Thyroid gland (tissue), 4 donors: ENCODE measurements at regions not wholly inside any gene's neighbourhood (a gene's known extent, or its start where the extent isn't known, plus 50 kb on each side); places are given as distances from the start of the nearest gene placed in this dataset.

Source experiments
- CTCF ChIP-seq, 6 experiments: fragments of 200-600 bp in 3 of 6; fragments of 450-650 bp in 3 of 6; sonication (generic) in 3 of 6; IDR thresholded peaks; one replicate each; pipeline ENCODE4 v1.5.1; 2016 to 2019; ENCODE audit warnings: antibody characterized with exemption in 6 of 6, mild to moderate bottlenecking in 2 of 6, inconsistent platforms in 1 of 6, moderate library complexity in 1 of 6
- POLR2A ChIP-seq, 2 donors: fragments of 450-650 bp; IDR thresholded peaks; one replicate each; pipeline ENCODE4 v1.6.1; 2017; ENCODE audit warnings: antibody characterized with exemption in 2 of 2, mild to moderate bottlenecking in 2 of 2, moderate library complexity in 1 of 2

GRCh38 chr6:146904596-146904995 is 299.6 kb upstream of the STXBP5 start:
- TF ChIP-seq CTCF (IDR thresholded peaks at IDR 0.05) = no peak
- no peak for TF ChIP-seq POLR2A (IDR thresholded peaks at IDR 0.05)
